Activated CD4-positive, alpha-beta T cell treated with anti-CD3 and anti-CD28 coated beads, Interleukin-2, amount 50 U/mL, for 24 hours (primary cell): ENCODE measurements at regions not wholly inside any gene's neighbourhood (a gene's known extent, or its start where the extent isn't known, plus 50 kb on each side); places are given as distances from the start of the nearest gene placed in this dataset.
"Not testable (repeated sequence)": the region's sequence is repeated elsewhere in the genome, so short reads cannot be mapped to it uniquely, and the experiment has no call there.

Experiments
- DNase-seq, 2 donors: peaks; one replicate each; pipeline ENCODE4 v3.0.0-alpha.2; 2020; ENCODE audit warnings: low read depth in 1 of 2, low spot score in 1 of 2

- not testable (repeated sequence) for DNase-seq
These were observed 51.5 kb downstream of the PPIAL4A start for GRCh38 chr1:120941066-120941465.

DNA sequence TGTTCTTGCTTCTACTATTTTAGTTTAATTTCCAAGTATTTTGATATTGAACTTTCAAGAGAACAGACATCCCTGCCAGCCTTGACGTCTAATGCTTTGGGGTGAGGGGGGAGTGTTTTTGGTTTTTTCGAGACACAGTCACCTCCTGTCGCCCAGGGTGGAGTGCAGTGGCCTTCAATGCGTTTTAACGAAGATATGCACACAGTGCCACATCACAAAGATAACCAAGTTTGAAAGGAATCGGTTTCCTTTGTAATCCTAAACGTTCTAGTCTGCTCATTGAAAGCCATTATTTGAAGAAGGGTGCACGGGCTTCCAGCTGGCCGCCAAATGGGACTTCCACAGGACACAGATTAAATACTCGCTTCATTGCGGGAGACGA, 52.3 kb downstream of the PPIAL4A start:
- DNase-seq: not testable (repeated sequence)

DNA sequence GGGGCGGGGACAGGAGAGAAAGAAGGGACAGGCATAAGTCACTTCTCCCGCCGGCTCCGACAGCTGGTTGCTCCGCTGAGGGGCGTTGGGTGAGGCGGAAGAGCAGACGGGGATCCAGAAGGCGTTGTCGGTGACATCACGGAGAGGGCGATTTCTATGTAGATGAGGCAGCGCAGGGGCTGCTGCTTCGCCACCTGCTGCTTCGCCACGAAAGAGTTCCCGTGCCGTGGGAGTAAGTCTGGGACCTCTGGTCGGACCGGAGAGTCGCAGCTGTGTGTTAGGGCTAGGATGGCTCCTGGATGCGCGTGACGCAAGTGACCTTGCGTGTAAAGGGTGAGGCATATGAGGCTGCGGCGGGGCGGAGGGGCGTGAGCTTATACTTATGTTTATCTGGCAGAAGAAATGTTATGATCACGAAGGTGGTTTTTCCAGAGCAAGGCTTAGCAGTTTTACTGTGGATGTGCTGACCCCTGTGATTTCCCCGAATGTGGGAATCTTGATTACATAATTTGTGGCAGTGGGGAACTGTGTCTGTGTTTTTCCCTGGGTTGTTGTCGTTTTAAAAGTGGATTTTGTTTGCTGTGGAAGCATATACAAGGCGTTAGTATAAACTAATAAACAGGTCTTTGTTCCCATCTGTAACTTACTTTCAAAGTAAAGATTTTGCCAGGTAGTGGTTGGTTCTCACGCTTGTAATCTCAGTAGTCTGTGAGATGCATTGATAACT, 52.8 kb downstream of the PPIAL4A start:
- DNase-seq: peak; percentile 70 to 76

GRCh38 chr1:120942945-120943319, 53.4 kb downstream of the PPIAL4A start:
- DNase-seq: not testable (repeated sequence)

GRCh38 chr1:120944691-120945090, 55.1 kb downstream of the PPIAL4A start:
- not testable (repeated sequence) for DNase-seq

DNA sequence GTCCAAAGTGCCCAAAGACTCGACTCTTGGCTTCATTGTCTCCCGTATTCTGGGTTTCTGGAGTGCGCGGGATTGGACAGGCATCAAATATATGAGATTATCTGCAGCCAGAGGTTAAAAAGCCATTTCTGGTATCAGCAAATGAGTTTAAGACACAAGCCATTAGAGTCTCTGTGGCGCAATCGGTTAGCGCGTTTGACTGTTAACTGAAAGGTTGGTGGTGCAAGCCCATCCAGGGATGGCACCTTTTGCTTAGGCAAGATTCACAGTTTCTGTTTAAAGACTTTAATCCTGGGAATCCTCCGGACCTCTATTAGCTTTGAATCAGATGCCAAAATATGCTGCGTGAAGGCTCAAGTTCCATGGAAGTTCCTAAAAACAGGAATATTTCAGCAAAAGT, 55.6 kb downstream of the PPIAL4A start:
- not testable (repeated sequence) for DNase-seq

GRCh38 chr1:120947114-120947513, 57.5 kb downstream of the PPIAL4A start:
- DNase-seq: not testable (repeated sequence)

GRCh38 chr1:120949724-120950123, 60.2 kb downstream of the PPIAL4A start:
- DNase-seq: not testable (repeated sequence)

DNA sequence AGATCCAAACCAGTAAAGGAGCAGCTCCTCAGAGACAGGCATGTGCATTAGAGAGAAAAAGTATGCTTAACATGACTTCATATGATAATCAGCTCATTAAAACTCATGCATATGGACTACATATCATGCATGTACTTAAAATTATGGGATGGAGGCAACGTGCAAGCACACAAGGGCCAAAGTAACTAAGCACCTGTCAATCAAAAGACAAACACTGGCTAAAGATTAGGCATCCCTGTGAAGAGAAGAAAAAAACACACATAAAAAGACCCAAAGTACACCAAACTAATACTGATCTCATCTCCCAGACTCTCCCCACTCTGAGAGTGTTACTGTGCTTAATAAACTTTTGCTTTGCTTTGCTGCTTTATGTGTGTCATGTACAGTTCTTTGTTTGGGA, 61.1 kb downstream of the PPIAL4A start:
- DNase-seq: not testable (repeated sequence)

GRCh38 chr1:120951100-120951499, 61.5 kb downstream of the PPIAL4A start:
- DNase-seq: not testable (repeated sequence)

DNA sequence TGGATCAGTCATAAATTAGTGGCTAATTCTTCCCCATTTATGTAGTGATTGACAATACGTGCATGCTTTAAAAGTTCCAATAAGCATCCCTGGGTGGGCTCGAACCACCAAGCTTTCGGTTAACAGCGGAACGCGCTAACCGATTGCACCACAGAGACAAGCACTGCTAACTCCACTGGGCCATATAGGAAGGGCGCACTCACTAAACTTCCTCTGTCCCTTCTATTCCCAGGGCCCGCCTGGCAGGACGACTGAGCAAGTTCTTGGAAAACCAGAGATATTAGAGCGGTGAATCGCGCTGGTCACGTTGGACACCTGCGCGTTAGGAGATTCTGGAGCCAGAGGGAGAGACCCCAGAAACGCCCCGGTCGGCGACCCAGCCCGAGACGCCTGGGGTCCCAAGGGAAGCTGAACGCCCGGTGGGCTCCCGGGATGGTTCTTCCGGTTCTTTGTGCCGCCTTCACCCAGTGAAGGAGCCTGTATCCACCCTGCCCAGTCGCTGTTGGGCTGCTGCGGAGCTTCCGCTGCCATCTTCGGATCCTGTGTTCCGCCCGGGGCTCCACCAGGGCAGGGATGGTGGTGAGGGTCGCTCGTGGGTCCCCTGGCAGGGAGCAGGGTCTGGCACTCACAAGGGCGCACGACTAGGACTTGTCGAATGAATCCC, 62.8 kb downstream of the PPIAL4A start:
- DNase-seq: not testable (repeated sequence)

- not testable (repeated sequence) for DNase-seq
These were observed 63.3 kb downstream of the PPIAL4A start for GRCh38 chr1:120952871-120953265.

- no peak for DNase-seq
These were observed 65.2 kb downstream of the PPIAL4A start for GRCh38 chr1:120954736-120955135.

DNA sequence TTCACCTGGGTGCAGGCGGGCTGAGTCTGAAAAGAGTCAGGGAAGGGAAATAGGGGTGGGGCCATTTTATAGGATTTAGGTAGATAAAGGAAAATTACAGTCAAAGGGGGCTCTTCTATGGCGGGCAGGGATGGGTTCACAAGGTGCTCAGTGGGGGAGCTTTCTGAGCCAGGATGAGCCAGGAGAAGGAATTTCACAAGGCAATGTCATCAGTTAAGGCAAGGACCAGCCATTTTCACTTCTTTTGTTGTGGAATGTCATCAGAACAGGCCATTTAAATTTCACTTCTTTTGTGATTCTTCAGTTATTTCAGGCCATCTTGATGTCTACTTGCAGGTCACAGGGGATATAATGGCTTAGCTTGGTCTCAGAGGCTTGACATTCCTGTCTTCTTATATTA, 66.4 kb downstream of the PPIAL4A start:
- not testable (repeated sequence) for DNase-seq

- DNase-seq: not testable (repeated sequence)
These were observed 76.4 kb downstream of the PPIAL4A start for GRCh38 chr1:120966018-120966417.

- not testable (repeated sequence) for DNase-seq
These were observed 83.3 kb downstream of the PPIAL4A start for GRCh38 chr1:120972863-120973262.

DNA sequence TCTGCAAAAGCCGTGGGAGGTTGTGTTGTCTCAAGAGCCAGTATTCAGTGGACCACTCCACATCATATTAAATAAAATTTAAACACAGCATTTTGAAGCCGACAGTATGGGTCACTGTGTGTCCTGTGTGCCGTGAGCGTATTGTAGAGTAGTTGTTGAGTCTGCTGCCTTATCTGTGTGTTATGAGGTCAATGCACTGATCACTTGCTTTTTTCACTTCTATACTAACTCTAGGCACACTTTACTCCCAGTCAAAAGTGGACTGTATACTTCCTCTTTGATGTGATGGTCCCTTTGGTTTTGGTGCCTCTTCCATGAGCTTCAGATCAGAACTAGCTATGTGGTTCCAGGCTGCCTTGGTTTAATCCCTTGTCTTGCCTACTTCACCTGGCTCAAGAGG, 84.3 kb downstream of the PPIAL4A start:
- not testable (repeated sequence) for DNase-seq

- not testable (repeated sequence) for DNase-seq
These were observed 87.7 kb downstream of the PPIAL4A start for GRCh38 chr1:120977279-120977678.

GRCh38 chr1:120981489-120982094, 92.0 kb downstream of the PPIAL4A start:
- DNase-seq: not testable (repeated sequence)

DNA sequence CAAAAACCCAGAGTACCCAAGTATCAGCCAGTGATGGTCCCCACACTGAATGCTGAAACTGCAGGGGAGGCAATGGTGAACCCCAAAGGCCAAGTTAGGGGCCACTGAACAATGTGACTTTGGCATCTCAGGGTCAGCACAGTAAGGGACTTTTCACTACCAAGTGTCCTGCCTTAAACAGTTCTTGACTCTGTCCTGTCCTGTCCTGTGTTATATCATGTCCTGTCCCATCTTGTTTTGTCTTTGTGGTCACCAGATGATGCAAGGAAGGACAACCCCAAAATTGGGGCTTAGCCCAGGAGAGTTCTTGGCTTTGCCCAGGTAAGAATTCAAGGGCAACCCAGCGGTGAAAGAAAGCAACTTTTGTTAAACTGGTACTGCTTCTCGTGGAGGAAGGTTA, 105.0 kb downstream of the PPIAL4A start:
- DNase-seq: not testable (repeated sequence)

- not testable (repeated sequence) for DNase-seq
These were observed 105.5 kb downstream of the PPIAL4A start for GRCh38 chr1:120995025-120995424.

DNA sequence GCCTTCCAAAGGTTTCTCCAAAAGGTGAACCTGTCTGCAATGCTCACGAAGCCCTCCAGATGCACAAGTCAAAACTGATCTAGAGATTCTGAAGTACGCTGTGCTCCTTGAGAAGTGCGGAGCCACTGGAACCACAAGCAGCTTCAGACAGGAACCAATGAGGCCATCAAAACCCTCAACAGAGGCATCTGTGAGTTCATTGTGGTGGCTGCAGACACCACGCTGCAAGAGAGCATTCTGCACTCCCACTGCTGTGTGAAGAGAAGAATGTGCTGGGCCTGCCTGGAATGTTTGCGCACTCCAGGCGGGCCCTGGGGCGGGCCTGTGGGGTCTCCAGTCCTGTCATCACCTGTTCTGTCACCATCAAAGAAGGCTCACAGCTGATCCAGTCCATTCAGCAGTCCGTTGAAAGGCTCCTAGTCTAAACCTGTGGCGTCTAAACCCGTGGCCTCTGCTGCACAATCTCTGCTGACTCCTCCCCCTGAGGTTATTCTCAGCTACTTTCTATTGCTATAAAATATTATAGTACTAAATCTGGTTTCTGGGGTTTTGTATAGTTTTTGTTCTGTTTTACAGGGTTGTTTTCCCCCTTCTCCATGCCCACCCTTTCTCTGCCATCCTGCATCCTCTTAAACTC, 111.6 kb downstream of the PPIAL4A start:
- DNase-seq: not testable (repeated sequence)
